AG04450 (cell line): ENCODE measurements at regions not wholly inside any gene's neighbourhood (a gene's known extent, or its start where the extent isn't known, plus 50 kb on each side); places are given as distances from the start of the nearest gene placed in this dataset.

ENCODE experiments used
- CTCF ChIA-PET: fragments of 300-600, 350-600 bp; formaldehyde crosslinking; extraction: SDS; loops from one replicate; lab custom pipeline; 2022; ENCODE audit warnings: antibody characterized with exemption, inconsistent platforms; lab: Charles Lee
- POLR2A ChIA-PET: fragments of 350-600 bp; formaldehyde crosslinking; extraction: SDS; loops from one replicate; lab custom pipeline; 2021; ENCODE audit warnings: antibody characterized with exemption, inconsistent platforms; lab: Yijun Ruan, JAX
- DNase-seq: peaks from one replicate; pipeline ENCODE4 v3.0.0-alpha.2; 2011; ENCODE audit warnings: low read depth, low spot score
- H3K27ac ChIP-seq: one replicate; pipeline ENCODE4 v1.5.1; 2012; ENCODE audit warnings: low read depth, low read length, control low read depth
- H3K27me3 ChIP-seq: one replicate; pipeline ENCODE4 v1.6.0; 2012; ENCODE audit warnings: low read length; ENCODE audit not compliant: control insufficient read depth, insufficient read depth
- H3K4me3 ChIP-seq: 2 replicates; pipeline ENCODE4 v1.5.1; 2011; ENCODE audit warnings: mild to moderate bottlenecking, low read depth, low read length, control low read depth
- H3K9me3 ChIP-seq: 2 replicates; pipeline ENCODE4 v1.5.1; 2012; ENCODE audit warnings: low read length; ENCODE audit not compliant: control insufficient read depth, insufficient read depth
- TF ChIP-seq, protein P1 (sequence below): IDR thresholded peaks from 2 replicates; pipeline ENCODE4 v1.5.1; 2011; ENCODE audit warnings: low read depth, low read length, control low read depth, inconsistent platforms

DNA sequence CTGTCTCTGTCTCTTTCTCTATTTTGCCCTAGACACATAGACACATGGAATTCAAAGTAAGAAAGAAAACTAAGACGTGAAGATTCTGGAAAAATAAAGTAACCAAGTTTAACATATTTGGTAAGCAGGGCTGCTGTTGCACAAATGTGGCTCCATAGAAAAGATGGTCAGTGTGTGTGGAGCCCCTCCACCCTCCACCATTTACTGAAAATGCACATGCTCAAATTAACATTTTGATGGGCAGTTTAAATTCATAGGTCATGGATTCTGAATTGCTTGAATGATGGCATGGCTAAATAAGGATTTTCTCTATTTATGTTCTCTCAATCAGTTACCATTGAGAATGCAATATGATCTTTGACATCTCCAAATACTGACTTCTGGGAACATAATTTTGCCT lies 165.5 kb upstream of the CHRM2 start:
- H3K27me3 ChIP-seq, result no peaks in the 10 kb centered on the region
- no peaks in the 10 kb centered on the region for H3K9me3 ChIP-seq
- ChIA-PET CTCF (interaction anchor here (1.2 kb wide), 1 partner anchor 15 kb away, joined by 4 read pairs; no protein-coding TSS in a partner anchor), POLR2A (no interaction called here)
- no peak overlapping the region for H3K27ac ChIP-seq
- TF ChIP-seq, protein P1, sequence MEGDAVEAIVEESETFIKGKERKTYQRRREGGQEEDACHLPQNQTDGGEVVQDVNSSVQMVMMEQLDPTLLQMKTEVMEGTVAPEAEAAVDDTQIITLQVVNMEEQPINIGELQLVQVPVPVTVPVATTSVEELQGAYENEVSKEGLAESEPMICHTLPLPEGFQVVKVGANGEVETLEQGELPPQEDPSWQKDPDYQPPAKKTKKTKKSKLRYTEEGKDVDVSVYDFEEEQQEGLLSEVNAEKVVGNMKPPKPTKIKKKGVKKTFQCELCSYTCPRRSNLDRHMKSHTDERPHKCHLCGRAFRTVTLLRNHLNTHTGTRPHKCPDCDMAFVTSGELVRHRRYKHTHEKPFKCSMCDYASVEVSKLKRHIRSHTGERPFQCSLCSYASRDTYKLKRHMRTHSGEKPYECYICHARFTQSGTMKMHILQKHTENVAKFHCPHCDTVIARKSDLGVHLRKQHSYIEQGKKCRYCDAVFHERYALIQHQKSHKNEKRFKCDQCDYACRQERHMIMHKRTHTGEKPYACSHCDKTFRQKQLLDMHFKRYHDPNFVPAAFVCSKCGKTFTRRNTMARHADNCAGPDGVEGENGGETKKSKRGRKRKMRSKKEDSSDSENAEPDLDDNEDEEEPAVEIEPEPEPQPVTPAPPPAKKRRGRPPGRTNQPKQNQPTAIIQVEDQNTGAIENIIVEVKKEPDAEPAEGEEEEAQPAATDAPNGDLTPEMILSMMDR, result no peak
- DNase-seq, result no peak
- H3K4me3 ChIP-seq, result no peak overlapping the region

DNA sequence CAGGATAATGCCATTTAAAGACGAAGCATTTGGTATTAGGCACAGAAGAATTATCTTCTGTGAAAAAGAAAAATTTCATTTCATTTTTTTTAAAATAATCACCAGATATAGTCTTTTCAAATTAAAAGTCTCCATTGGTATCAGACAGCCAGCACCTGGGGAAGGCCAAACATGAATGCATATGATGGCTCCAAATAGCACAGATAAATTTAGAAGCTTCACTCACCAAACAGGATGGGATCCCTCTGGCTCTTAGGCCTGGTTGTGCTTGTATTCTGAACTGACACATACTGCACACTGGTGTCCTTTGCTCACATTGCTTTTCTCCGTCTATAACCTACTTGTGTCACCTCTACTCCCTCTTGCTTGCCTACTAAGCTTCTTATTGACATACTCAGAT lies 169.5 kb upstream of the CHRM2 start:
- Histone ChIP-seq H3K4me3 (no peak overlapping the region), H3K9me3 (no peaks in the 10 kb centered on the region; the same call in 1 of the 2 replicates), H3K27me3 (peaks cover 2% of the 10 kb centered on the region), H3K27ac (no peak overlapping the region)
- ChIA-PET CTCF (no interaction called here), POLR2A (no interaction called here)
- TF ChIP-seq, protein P1, result no peak
- no peak for DNase-seq

DNA sequence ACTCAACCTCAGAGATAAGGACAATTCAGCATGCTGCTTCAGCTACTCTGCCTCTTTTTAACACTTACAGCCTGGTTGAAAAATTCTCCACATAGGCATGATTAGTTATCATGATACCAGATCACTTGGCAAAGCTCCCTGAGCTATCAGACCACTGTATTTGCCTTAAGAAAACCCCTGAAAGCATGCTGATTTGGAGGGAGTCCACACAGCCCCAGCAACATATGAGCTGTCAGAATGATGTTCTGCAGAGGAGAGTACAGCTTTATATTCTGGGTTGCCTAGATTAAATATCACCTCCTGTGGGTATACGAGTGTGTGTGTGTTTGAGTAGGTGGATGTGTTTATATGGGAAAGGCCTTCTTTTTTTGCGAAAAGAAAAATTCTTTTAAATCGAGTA lies 170.2 kb upstream of the CHRM2 start:
- no peak for DNase-seq
- CTCF ChIA-PET, result no interaction called here
- Histone ChIP-seq H3K27me3 (peaks cover 2% of the 10 kb centered on the region), H3K4me3 (no peak overlapping the region), H3K27ac (no peak overlapping the region), H3K9me3 (no peaks in the 10 kb centered on the region; the same call in 1 of the 2 replicates)
- TF ChIP-seq, protein P1, result no peak
- POLR2A ChIA-PET, result no interaction called here

DNA sequence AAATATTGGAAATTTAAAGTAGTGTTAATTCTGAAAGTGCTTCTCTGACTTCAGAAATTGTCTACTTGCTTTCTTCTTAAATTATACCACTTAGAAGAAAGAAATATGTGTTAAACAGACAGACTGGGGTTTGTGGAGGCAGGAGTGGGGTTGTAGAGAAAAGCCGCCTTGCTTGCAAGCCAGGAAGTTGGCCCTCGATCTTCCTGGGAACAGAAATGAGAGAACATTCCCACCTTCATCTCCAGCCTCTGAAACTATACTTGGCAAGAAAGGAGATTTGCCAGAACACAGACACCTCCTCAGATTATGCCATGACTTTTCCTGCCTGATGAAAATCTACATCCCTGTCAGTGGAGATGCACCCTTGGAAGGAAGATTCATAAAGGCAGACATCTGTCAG lies 171.2 kb upstream of the CHRM2 start:
- Histone ChIP-seq H3K9me3 (no peaks in the 10 kb centered on the region; the same call in 1 of the 2 replicates), H3K27me3 (peaks cover 2% of the 10 kb centered on the region), H3K4me3 (no peak overlapping the region), H3K27ac (no peak overlapping the region)
- no peak for DNase-seq
- CTCF ChIA-PET, result no interaction called here
- TF ChIP-seq, protein P1, result no peak
- POLR2A ChIA-PET, result no interaction called here

DNA sequence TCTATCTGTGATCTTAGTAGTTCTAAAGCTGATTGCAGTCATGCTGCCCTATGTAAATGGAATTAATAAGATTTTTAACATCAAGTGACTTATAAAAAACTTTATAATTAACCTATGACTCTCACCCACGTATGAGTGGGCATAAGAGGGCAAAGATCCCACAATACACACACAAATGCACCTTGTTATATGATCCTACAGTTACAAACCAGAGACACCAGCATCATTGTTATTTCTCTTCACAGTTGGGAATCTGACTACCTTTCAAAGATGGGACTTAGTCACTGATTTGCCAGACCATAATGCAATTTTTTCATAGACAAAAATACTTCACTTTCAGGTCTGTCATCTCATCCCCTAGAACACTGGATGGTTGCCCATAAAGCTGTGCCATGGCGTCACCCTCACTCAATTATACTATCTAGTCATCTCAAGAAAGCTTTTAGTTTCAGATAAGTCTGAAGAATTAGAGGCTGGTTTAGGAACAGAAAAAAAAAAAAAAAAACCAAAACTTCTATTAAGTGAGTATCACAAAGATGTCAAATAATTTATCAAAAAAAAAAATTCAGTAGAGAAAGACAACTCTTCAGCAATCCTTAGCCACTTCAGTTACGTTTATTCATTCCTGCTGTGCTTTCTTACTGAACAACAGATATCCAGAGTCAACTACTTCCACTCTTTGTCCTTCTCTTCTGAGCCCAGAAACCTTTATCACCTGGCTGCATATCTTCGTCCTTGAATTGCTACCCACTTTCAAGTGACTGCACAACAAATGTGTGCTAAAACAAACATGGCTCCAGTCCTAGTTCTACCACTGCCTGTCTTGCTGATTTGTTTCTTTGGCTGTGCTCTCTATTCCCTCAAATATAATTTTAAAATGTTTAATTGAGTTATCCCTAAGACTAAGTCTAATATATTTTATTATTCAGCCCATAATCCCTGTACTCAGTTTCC lies 175.0 kb upstream of the CHRM2 start:
- ChIA-PET CTCF (no interaction called here), POLR2A (no interaction called here)
- DNase-seq, result no peak
- peaks cover 2% of the 10 kb centered on the region for H3K27me3 ChIP-seq
- no peak overlapping the region for H3K4me3 ChIP-seq
- no peaks in the 10 kb centered on the region; the same call in 1 of the 2 replicates for H3K9me3 ChIP-seq
- no peak overlapping the region for H3K27ac ChIP-seq
- TF ChIP-seq, protein P1, result no peak
